ENCODE measurements at regions not wholly inside any gene's neighbourhood (a gene's known extent, or its start where the extent isn't known, plus 50 kb on each side); places are given as distances from the start of the nearest gene placed in this dataset.

DNA sequence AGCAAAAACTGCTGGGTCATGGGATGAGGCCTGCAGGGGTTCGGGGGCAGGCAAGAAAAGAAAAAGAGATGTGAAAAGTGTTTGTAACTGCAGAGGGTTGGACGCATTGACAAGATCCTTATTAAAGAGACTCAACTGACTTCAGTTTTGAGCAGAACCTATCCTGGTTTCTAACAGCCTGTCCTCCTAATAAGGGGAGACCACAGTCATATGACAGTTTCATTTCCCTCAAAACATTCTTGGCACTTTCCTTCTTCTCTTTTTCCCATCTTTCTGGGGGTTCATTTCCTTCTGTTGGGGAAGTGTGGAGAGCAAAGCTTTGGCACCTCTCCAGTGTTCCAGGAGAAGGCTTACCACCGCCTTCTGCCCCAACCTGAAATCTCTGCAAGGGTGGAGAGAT lies 118.5 kb downstream of the MAF start (continued):
- TF ChIP-seq NANOG (IDR thresholded peaks at IDR 0.05; ENCODE audit: borderline replicate concordance), result no peak
- no peak for TF ChIP-seq EZH2 (IDR thresholded peaks at IDR 0.05; ENCODE audit: low read depth, unreplicated experiment)
- no peak for TF ChIP-seq POLR2AphosphoS5 (IDR thresholded peaks at IDR 0.05; ENCODE audit: low read depth)
- TF ChIP-seq, protein P1, sequence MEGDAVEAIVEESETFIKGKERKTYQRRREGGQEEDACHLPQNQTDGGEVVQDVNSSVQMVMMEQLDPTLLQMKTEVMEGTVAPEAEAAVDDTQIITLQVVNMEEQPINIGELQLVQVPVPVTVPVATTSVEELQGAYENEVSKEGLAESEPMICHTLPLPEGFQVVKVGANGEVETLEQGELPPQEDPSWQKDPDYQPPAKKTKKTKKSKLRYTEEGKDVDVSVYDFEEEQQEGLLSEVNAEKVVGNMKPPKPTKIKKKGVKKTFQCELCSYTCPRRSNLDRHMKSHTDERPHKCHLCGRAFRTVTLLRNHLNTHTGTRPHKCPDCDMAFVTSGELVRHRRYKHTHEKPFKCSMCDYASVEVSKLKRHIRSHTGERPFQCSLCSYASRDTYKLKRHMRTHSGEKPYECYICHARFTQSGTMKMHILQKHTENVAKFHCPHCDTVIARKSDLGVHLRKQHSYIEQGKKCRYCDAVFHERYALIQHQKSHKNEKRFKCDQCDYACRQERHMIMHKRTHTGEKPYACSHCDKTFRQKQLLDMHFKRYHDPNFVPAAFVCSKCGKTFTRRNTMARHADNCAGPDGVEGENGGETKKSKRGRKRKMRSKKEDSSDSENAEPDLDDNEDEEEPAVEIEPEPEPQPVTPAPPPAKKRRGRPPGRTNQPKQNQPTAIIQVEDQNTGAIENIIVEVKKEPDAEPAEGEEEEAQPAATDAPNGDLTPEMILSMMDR (conservative IDR thresholded peaks at IDR 0.05; ENCODE audit: low read depth in 2 of 2), result no peak
- TF ChIP-seq, protein P2, sequence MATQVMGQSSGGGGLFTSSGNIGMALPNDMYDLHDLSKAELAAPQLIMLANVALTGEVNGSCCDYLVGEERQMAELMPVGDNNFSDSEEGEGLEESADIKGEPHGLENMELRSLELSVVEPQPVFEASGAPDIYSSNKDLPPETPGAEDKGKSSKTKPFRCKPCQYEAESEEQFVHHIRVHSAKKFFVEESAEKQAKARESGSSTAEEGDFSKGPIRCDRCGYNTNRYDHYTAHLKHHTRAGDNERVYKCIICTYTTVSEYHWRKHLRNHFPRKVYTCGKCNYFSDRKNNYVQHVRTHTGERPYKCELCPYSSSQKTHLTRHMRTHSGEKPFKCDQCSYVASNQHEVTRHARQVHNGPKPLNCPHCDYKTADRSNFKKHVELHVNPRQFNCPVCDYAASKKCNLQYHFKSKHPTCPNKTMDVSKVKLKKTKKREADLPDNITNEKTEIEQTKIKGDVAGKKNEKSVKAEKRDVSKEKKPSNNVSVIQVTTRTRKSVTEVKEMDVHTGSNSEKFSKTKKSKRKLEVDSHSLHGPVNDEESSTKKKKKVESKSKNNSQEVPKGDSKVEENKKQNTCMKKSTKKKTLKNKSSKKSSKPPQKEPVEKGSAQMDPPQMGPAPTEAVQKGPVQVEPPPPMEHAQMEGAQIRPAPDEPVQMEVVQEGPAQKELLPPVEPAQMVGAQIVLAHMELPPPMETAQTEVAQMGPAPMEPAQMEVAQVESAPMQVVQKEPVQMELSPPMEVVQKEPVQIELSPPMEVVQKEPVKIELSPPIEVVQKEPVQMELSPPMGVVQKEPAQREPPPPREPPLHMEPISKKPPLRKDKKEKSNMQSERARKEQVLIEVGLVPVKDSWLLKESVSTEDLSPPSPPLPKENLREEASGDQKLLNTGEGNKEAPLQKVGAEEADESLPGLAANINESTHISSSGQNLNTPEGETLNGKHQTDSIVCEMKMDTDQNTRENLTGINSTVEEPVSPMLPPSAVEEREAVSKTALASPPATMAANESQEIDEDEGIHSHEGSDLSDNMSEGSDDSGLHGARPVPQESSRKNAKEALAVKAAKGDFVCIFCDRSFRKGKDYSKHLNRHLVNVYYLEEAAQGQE (IDR thresholded peaks at IDR 0.05; ENCODE audit: unreplicated experiment), result no peak
- no peak for TF ChIP-seq JUNB (IDR thresholded peaks at IDR 0.05; ENCODE audit: unreplicated experiment)
- TF ChIP-seq, protein P3, sequence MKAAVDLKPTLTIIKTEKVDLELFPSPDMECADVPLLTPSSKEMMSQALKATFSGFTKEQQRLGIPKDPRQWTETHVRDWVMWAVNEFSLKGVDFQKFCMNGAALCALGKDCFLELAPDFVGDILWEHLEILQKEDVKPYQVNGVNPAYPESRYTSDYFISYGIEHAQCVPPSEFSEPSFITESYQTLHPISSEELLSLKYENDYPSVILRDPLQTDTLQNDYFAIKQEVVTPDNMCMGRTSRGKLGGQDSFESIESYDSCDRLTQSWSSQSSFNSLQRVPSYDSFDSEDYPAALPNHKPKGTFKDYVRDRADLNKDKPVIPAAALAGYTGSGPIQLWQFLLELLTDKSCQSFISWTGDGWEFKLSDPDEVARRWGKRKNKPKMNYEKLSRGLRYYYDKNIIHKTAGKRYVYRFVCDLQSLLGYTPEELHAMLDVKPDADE (IDR thresholded peaks at IDR 0.05), result no peak
- no peak for TF ChIP-seq ZNF331 (CRISPR knock-in tag; IDR thresholded peaks at IDR 0.05; ENCODE audit: low read depth)
- TF ChIP-seq CREB1 (CRISPR knock-in tag; IDR thresholded peaks at IDR 0.05; ENCODE audit: low read depth), result no peak

DNA sequence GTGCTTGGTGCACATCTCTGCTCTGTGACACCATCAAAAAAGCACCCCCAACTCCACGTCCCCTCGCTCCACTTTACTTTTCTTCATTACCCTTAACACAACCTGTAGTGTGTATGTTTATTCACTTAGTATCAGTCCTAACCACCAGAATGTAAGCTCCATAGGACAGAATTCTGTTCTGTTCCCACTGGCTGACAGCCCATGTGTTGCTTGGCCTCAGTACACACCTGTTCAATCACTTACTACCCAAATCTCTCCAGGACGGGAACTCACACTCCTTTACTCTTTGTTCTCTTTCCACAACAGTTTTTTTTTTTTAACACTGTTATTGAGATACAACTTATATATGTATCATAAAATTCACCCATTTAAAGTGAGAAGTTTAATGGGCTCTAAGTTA lies 119.6 kb downstream of the MAF start:
- H3K27ac Mint-ChIP-seq, result no peak overlapping the region
- peaks cover 4% of the 10 kb centered on the region; the same call in 1 of the 3 replicates for H3K9me3 Mint-ChIP-seq
- H3K36me3 ChIP-seq (ENCODE audit: insufficient read depth), result no peaks in the 10 kb centered on the region
- TF ChIP-seq JUNB (IDR thresholded peaks at IDR 0.05; ENCODE audit: unreplicated experiment) (no peak), EZH2phosphoT487 (IDR thresholded peaks at IDR 0.05; ENCODE audit: unreplicated experiment) (no peak), ZNF331 (CRISPR knock-in tag; IDR thresholded peaks at IDR 0.05; ENCODE audit: low read depth) (no peak), NANOG (IDR thresholded peaks at IDR 0.05; ENCODE audit: borderline replicate concordance) (no peak), ZNF114 (CRISPR knock-in tag; IDR thresholded peaks at IDR 0.05) (no peak), CREB1 (CRISPR knock-in tag; IDR thresholded peaks at IDR 0.05; ENCODE audit: low read depth) (no peak), POLR2AphosphoS5 (IDR thresholded peaks at IDR 0.05; ENCODE audit: low read depth) (no peak), STAT1 (IDR thresholded peaks at IDR 0.05; ENCODE audit: unreplicated experiment) (no peak)
- TF ChIP-seq, protein P3 (IDR thresholded peaks at IDR 0.05), result no peak
- TF ChIP-seq, protein P1 (conservative IDR thresholded peaks at IDR 0.05; ENCODE audit: low read depth in 2 of 2), result no peak
- TF ChIP-seq, protein P2 (IDR thresholded peaks at IDR 0.05; ENCODE audit: unreplicated experiment), result no peak
- H3K4me1 ChIP-seq (ENCODE audit: insufficient read depth), result no peaks in the 10 kb centered on the region
- H3K36me3 Mint-ChIP-seq (ENCODE audit: low read depth), result no peaks in the 10 kb centered on the region
- no peak overlapping the region for H3K4me3 Mint-ChIP-seq
- H2AFZ ChIP-seq, result no peak overlapping the region
- no peak overlapping the region for H3K27ac ChIP-seq (ENCODE audit: low read depth)
- H3K9me2 ChIP-seq (ENCODE audit: insufficient read depth), result no peaks in the 10 kb centered on the region; the same call in 1 of the 2 replicates
- no peak for DNase-seq (ENCODE audit: low spot score)
- no peaks in the 10 kb centered on the region for H3K4me1 Mint-ChIP-seq
- H3F3A ChIP-seq (replicated peaks; ENCODE audit: low read depth), result no peaks in the 10 kb centered on the region
- H3K79me2 ChIP-seq (replicated peaks; ENCODE audit: insufficient read depth), result no peaks in the 10 kb centered on the region
- H3K4me2 ChIP-seq, result no peak overlapping the region
- no peaks in the 10 kb centered on the region for H3K27me3 ChIP-seq (ENCODE audit: insufficient read depth)
- H3K27me3 Mint-ChIP-seq (ENCODE audit: insufficient read depth, low read depth, poor library complexity), result peaks cover 6% of the 10 kb centered on the region
- no peak overlapping the region for H3K4me3 ChIP-seq
- no peaks in the 10 kb centered on the region for H4K20me1 ChIP-seq (replicated peaks; ENCODE audit: insufficient read depth)
- no peak for ATAC-seq
